ENCODE measurements at regions not wholly inside any gene's neighbourhood (a gene's known extent, or its start where the extent isn't known, plus 50 kb on each side); places are given as distances from the start of the nearest gene placed in this dataset.

DNA sequence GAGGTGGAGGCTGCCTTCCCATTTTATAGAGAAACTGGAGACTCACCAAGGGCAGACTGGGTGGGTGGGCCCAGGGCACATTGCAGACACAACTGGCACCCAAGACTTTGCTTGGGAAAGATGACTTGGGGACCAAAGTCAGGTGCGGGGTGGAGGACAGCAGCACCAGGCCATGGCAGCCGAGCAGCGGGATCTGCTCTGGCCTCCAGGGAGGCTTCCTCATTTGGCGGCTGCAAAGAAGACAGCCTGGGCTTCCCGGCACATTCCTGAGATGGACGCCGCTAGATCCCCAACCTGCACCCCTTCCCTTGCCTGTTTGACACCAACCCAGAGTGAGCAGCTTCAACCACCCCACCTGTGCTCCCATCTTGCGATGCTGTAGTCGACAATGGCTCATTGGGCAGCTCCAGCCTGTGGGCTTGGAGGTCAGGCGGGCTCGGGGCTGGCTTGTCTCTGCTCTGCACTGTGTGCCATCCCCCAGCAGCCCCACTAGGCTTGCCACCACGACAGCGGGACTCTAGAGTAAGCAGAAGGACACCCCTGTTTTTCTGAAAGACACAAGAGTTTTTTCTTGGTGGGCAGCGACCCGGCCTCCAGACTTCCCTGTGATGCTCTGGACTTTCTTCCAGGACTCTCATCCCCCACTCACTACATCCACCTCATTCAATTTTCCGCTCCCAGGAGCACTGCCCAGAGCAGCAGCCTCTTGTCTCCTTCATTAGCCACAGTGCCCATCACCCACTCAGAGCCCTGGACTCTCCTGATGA is 184.9 kb upstream of the CST7 start:
- H3K4me3 Mint-ChIP-seq = no peak overlapping the region
- TF ChIP-seq, protein P1, sequence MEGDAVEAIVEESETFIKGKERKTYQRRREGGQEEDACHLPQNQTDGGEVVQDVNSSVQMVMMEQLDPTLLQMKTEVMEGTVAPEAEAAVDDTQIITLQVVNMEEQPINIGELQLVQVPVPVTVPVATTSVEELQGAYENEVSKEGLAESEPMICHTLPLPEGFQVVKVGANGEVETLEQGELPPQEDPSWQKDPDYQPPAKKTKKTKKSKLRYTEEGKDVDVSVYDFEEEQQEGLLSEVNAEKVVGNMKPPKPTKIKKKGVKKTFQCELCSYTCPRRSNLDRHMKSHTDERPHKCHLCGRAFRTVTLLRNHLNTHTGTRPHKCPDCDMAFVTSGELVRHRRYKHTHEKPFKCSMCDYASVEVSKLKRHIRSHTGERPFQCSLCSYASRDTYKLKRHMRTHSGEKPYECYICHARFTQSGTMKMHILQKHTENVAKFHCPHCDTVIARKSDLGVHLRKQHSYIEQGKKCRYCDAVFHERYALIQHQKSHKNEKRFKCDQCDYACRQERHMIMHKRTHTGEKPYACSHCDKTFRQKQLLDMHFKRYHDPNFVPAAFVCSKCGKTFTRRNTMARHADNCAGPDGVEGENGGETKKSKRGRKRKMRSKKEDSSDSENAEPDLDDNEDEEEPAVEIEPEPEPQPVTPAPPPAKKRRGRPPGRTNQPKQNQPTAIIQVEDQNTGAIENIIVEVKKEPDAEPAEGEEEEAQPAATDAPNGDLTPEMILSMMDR (IDR thresholded peaks at IDR 0.05; ENCODE audit: unreplicated experiment) = no peak

DNA sequence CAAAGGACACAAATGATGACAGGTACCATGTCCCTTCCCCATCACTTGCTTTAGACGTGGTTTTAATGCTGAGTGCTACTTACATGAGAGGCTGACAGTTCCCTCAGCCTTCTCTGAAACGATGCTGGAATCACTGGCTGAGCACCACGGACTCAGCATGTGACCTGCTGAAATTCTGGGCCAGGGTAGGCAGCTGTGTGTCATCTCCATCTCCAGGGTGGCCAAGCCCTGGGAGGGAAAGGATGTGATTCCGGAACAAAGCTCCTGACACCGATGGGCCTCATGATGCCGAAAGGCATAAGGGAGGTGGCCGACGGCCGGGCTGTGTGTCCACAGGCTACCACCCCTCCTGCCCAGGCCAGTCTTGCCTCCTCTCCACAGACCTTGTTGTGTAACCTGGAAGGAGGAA is 184.3 kb upstream of the CST7 start:
- no peaks in the 10 kb centered on the region for H3K27me3 Mint-ChIP-seq (ENCODE audit: low read depth)
- peak in 1 of 2 experiments; percentile 38 for DNase-seq (ENCODE audit: low spot score in 2 of 2, unreplicated experiment in 2 of 2)
- no peak overlapping the region for H3K27ac Mint-ChIP-seq
- no peak overlapping the region for H3K4me3 Mint-ChIP-seq
- TF ChIP-seq, protein P1 (IDR thresholded peaks at IDR 0.05; ENCODE audit: unreplicated experiment) = no peak
- H3K9me3 Mint-ChIP-seq = peaks cover 11% of the 10 kb centered on the region
- H3K36me3 Mint-ChIP-seq = no peaks in the 10 kb centered on the region
- peaks cover 7% of the 10 kb centered on the region for H3K4me1 Mint-ChIP-seq

More for the DNA sequence above, 184.9 kb upstream of the CST7 start:
- no peaks in the 10 kb centered on the region for H3K36me3 Mint-ChIP-seq
- H3K27me3 Mint-ChIP-seq (ENCODE audit: low read depth) = no peaks in the 10 kb centered on the region
- peaks cover 16% of the 10 kb centered on the region for H3K9me3 Mint-ChIP-seq
- H3K27ac Mint-ChIP-seq = no peak overlapping the region
- peak in 1 of 2 experiments; percentile 31 for DNase-seq (ENCODE audit: low spot score in 2 of 2, unreplicated experiment in 2 of 2)
- H3K4me1 Mint-ChIP-seq = peaks cover 7% of the 10 kb centered on the region

DNA sequence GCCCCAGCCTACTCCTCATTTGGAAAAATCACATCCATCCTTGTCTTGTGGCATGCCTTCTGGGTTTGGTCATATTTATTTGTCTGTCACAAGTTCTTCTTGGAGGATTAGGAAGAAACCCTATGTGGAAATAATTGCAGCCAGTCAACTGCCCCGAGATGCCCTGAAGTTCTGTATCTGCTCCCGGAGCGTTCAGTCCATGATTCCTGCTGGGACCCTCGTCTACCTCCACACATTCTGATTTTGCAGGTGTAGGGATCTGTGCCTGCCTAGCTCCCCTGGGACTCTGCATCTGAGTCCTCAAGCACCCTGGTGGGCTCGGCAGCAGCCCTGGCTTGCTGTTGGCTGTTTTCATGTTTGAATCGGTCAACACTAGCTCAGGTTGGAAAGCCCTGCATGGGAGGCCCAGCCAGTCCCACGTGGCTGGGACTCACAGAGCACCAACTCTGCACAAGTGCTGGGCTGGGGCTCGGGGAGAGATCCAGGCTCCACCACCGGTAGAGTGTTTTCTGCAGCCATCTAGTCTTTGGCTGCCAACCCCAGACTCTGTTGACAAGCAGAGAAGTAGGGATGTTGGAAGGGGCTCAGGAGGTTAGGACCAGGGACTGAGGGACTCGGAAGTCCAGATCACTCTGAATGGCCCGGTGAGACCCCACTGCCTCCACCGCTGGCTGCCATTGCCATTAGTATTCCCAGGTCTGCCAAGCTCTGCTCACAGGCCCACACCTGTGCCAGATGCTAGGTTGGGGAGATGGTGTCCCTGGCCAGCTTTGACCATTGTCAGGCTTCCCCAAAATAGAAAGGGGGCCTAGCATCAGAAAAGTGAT is 183.5 kb upstream of the CST7 start:
- Mint-ChIP-seq H3K9me3 (peaks cover 4% of the 10 kb centered on the region), H3K4me3 (no peak overlapping the region), H3K27me3 (ENCODE audit: low read depth) (no peaks in the 10 kb centered on the region), H3K36me3 (no peaks in the 10 kb centered on the region), H3K27ac (no peak overlapping the region), H3K4me1 (peaks cover 7% of the 10 kb centered on the region)
- TF ChIP-seq, protein P1 (IDR thresholded peaks at IDR 0.05; ENCODE audit: unreplicated experiment) = no peak
- DNase-seq (ENCODE audit: low spot score in 2 of 2, unreplicated experiment in 2 of 2) = peak in 1 of 2 experiments; percentile 28

DNA sequence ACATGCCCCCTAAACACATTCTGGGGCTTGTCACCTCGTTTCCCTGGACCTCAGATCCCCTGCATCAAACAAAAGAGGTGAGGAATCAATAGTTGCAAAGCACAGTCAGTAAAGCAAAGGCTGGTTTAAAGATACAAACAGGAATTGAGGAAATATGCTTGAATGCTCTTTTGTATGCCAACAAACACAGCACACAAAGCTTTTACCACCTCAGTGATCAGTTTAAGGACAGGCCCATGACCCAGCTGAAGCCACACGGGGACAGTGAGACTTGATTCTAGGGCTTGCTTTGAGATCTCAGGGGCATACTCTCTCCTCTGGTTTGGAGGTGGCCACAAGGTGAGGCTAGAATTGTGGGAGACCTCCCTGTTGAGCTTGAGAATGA is 182.9 kb upstream of the CST7 start:
- Mint-ChIP-seq H3K27me3 (ENCODE audit: low read depth) (no peaks in the 10 kb centered on the region), H3K36me3 (no peaks in the 10 kb centered on the region), H3K9me3 (no peaks in the 10 kb centered on the region), H3K4me1 (peaks cover 7% of the 10 kb centered on the region), H3K27ac (no peak overlapping the region), H3K4me3 (no peak overlapping the region)
- TF ChIP-seq, protein P1 (IDR thresholded peaks at IDR 0.05; ENCODE audit: unreplicated experiment) = no peak
- peak in 1 of 2 experiments; percentile 24 for DNase-seq (ENCODE audit: low spot score in 2 of 2, unreplicated experiment in 2 of 2)

DNA sequence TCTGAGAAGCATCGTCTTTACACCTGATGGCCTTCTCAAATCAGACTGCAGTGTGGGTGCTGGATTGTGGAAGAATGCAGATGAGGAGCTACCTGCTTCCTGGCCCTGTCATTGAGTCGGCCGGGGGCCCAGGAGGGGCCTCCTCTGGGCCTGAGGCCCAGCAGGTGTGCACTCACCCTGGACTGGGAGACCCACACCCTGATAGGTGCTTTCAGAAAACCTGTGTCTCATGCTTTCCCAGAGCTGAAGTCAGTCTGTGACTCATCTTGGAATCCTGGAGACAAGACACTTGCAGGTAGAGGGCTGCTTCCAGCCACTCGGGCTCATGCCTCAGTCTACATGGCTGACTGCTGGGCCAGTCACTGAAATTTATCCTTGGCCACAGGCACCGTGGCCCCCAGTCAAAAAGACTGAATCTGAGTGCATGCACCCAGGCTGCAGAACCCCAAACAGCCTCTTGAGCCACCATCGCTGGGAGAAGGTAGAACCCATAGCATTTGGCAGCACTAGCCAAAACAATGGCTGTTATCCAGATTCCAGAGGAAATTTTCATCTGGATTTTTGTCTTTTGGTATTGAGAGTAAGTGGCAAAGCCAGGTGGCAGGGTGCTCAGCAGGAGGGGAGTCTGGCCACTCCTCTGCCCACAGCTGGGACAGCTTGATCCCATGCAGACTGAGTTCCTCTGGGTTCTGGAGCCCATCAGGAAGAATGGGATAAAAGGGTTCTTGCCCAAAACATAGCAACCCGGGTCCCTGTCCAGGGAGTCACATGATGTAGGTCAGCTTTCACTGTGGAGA is 182.0 kb upstream of the CST7 start:
- peak in 1 of 2 experiments; percentile 16 for DNase-seq (ENCODE audit: low spot score in 2 of 2, unreplicated experiment in 2 of 2)
- Mint-ChIP-seq H3K36me3 (no peaks in the 10 kb centered on the region), H3K4me3 (no peak overlapping the region), H3K9me3 (no peaks in the 10 kb centered on the region), H3K27ac (no peak overlapping the region), H3K27me3 (ENCODE audit: low read depth) (peaks cover under 1% of the 10 kb centered on the region), H3K4me1 (peaks cover 9% of the 10 kb centered on the region)
- TF ChIP-seq, protein P1 (IDR thresholded peaks at IDR 0.05; ENCODE audit: unreplicated experiment) = no peak

Data from mesothelial cell of epicardium (in vitro differentiated cells).